ENCODE measurements at regions not wholly inside any gene's neighbourhood (a gene's known extent, or its start where the extent isn't known, plus 50 kb on each side); places are given as distances from the start of the nearest gene placed in this dataset.

DNA sequence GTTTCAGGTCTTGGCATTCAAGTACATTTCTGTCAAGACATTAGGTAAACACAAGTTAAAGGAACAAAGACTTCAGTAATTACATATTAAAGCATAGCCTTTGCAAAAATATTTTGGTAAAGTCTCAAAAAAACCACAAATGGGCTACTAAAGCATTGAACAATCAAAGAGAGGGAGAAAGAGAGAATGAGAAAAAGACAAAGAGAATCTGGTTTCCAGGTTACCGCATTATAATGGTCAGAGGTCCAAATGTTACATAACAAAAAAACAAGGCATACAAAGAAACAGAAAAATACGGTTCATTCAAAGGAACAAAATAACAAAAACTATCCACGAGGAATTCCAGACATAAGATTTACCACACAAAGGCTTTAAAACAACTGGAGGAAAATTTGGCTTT, 327.9 kb downstream of the AKAIN1 start:
- TF ChIP-seq, protein P1, sequence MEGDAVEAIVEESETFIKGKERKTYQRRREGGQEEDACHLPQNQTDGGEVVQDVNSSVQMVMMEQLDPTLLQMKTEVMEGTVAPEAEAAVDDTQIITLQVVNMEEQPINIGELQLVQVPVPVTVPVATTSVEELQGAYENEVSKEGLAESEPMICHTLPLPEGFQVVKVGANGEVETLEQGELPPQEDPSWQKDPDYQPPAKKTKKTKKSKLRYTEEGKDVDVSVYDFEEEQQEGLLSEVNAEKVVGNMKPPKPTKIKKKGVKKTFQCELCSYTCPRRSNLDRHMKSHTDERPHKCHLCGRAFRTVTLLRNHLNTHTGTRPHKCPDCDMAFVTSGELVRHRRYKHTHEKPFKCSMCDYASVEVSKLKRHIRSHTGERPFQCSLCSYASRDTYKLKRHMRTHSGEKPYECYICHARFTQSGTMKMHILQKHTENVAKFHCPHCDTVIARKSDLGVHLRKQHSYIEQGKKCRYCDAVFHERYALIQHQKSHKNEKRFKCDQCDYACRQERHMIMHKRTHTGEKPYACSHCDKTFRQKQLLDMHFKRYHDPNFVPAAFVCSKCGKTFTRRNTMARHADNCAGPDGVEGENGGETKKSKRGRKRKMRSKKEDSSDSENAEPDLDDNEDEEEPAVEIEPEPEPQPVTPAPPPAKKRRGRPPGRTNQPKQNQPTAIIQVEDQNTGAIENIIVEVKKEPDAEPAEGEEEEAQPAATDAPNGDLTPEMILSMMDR (IDR thresholded peaks at IDR 0.05; ENCODE audit: low read length): no peak
- TF ChIP-seq EZH2 (IDR thresholded peaks at IDR 0.05; ENCODE audit: borderline replicate concordance, low read length): no peak
